H1 (cell line): ENCODE measurements at regions not wholly inside any gene's neighbourhood (a gene's known extent, or its start where the extent isn't known, plus 50 kb on each side); places are given as distances from the start of the nearest gene placed in this dataset.

Experiments used
- CTCF ChIP-seq, 3 experiments: IDR thresholded peaks; 1 replicate in 2 of 3; 2 replicates in 1 of 3; pipeline versions ENCODE4 v1.5.1 to v1.6.1; 2011; ENCODE audit warnings: low read length in 3 of 3, mild to moderate bottlenecking in 3 of 3, inconsistent platforms in 2 of 3, low read depth in 1 of 3, moderate library complexity in 1 of 3; ENCODE audit not compliant: insufficient read depth in 1 of 3; ENCODE audit errors: control extremely low read depth in 1 of 3
- POLR2A ChIP-seq, 2 experiments: IDR thresholded peaks; 1 replicate in 1 of 2; 2 replicates in 1 of 2; pipeline ENCODE4 v1.6.1; 2011; ENCODE audit warnings: low read depth in 2 of 2, low read length in 2 of 2, mild to moderate bottlenecking in 2 of 2; ENCODE audit errors: control extremely low read depth in 1 of 2
- TAF1 ChIP-seq: IDR thresholded peaks from 2 replicates; pipeline ENCODE4 v1.6.1; 2011; ENCODE audit warnings: mild to moderate bottlenecking, low read depth, low read length

GRCh38 chr2:81043681-81044080 is 739.1 kb upstream of the LRRTM1 start:
- TF ChIP-seq CTCF (IDR thresholded peaks at IDR 0.05; ENCODE audit: control extremely low read depth in 1 of 3, insufficient read depth in 1 of 3, low read depth in 1 of 3, low read length in 3 of 3) (no peak), TAF1 (no peak), POLR2A (IDR thresholded peaks at IDR 0.05; ENCODE audit: control extremely low read depth in 1 of 2, low read depth in 2 of 2, low read length in 2 of 2) (no peak)
